ENCODE measurements at regions not wholly inside any gene's neighbourhood (a gene's known extent, or its start where the extent isn't known, plus 50 kb on each side); places are given as distances from the start of the nearest gene placed in this dataset.

DNA sequence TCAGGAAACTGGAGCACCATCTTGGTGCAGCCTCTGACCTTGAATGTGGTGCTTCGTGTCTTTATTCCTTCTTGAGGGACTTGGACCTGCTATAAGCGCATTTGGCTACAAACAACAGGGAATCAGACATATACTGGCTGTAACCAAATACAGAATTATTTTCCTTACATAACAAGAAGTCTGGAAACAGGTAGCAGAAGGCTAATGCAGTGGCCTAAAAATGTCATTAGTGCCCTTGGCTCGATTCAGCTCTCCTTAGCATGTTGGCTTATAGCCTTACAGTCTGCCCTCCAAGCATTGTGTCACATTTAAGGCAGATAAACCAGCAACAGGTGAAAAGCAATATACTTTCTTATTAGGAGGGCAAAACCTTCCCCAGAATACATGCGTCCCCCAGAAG, 655.4 kb downstream of the XIRP2 start:
- no peak overlapping the region for H3K27ac ChIP-seq (ENCODE audit: low read length)
- H3K4me3 ChIP-seq (ENCODE audit: low read length): no peak overlapping the region
- H3K9ac ChIP-seq (ENCODE audit: low read depth, low read length): no peak overlapping the region

DNA sequence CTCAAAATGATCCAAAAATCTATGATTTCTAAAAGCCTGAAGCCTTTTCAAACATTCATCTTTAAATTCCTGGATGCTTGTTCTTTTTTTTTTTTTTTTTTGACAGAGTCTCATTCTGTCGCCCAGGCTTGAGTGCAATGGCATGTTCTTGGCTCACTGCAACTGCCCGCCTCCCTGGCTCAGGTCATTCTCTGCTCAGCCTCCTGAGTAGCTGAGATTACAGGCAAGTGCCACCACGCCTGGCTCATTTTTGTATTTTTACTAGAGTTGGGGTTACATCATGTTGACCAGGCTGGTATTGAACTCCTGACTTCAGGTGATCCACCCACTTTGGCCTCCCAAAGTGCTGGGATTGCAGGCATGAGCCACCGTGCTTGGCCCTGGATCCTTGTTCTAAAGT, 649.5 kb downstream of the XIRP2 start:
- H3K9me3 ChIP-seq (ENCODE audit: insufficient read depth, low read depth, low read length): no peaks in the 10 kb centered on the region
- no peaks in the 10 kb centered on the region for H3K36me3 ChIP-seq (ENCODE audit: insufficient read depth, low read depth, low read length)
- H3K27me3 ChIP-seq (ENCODE audit: insufficient read depth, low read length): no peaks in the 10 kb centered on the region
- no peak overlapping the region for H3K4me3 ChIP-seq (ENCODE audit: low read length)
- H3K9ac ChIP-seq (ENCODE audit: low read depth, low read length): no peak overlapping the region
- H3K27ac ChIP-seq (ENCODE audit: low read length): no peak overlapping the region
- peaks cover 6% of the 10 kb centered on the region; the same call in 1 of the 2 replicates for H3K4me1 ChIP-seq (ENCODE audit: insufficient read depth, low read length)

More for the DNA sequence above, 655.4 kb downstream of the XIRP2 start:
- no peaks in the 10 kb centered on the region for H3K27me3 ChIP-seq (ENCODE audit: insufficient read depth, low read length)
- peaks cover 6% of the 10 kb centered on the region; the same call in 1 of the 2 replicates for H3K4me1 ChIP-seq (ENCODE audit: insufficient read depth, low read length)
- no peaks in the 10 kb centered on the region for H3K9me3 ChIP-seq (ENCODE audit: insufficient read depth, low read depth, low read length)
- H3K36me3 ChIP-seq (ENCODE audit: insufficient read depth, low read depth, low read length): no peaks in the 10 kb centered on the region

DNA sequence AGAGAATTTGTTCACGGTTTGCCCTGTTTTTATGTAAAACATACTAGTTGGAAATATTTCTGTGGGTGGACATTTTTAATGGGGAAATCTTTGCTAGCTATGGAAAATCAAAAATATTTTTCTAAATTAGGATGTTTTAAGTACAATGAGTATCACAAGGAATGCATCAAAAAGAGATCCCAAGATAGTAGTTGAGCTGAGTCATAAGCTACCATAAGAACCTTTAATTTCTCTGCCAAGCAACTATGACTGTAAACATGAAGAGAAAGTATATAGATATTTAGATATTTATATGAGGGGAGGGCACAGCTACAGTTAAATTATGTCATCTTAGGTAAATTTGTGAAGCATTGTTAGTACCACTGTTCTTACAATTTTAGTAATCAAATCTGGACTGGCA, 646.2 kb downstream of the XIRP2 start:
- Histone ChIP-seq H3K27ac (ENCODE audit: low read length) (no peak overlapping the region), H3K9me3 (ENCODE audit: insufficient read depth, low read depth, low read length) (no peaks in the 10 kb centered on the region), H3K4me1 (ENCODE audit: insufficient read depth, low read length) (no peaks in the 10 kb centered on the region; the same call in 1 of the 2 replicates), H3K36me3 (ENCODE audit: insufficient read depth, low read depth, low read length) (no peaks in the 10 kb centered on the region), H3K9ac (ENCODE audit: low read depth, low read length) (no peak overlapping the region), H3K4me3 (ENCODE audit: low read length) (no peak overlapping the region), H3K27me3 (ENCODE audit: insufficient read depth, low read length) (no peaks in the 10 kb centered on the region)

- Histone ChIP-seq H3K36me3 (ENCODE audit: insufficient read depth, low read depth, low read length) (no peaks in the 10 kb centered on the region), H3K27ac (ENCODE audit: low read length) (no peak overlapping the region), H3K9me3 (ENCODE audit: insufficient read depth, low read depth, low read length) (no peaks in the 10 kb centered on the region)
These were observed 636.5 kb downstream of the XIRP2 start for GRCh38 chr2:167524786-167525185.

GRCh38 chr2:167510071-167510759, 621.9 kb downstream of the XIRP2 start:
- Histone ChIP-seq H3K27me3 (ENCODE audit: insufficient read depth, low read length) (no peaks in the 10 kb centered on the region), H3K4me1 (ENCODE audit: insufficient read depth, low read length) (peaks cover 20% of the 10 kb centered on the region), H3K36me3 (ENCODE audit: insufficient read depth, low read depth, low read length) (no peaks in the 10 kb centered on the region), H3K27ac (ENCODE audit: low read length) (no peak overlapping the region), H3K9me3 (ENCODE audit: insufficient read depth, low read depth, low read length) (no peaks in the 10 kb centered on the region), H3K4me3 (ENCODE audit: low read length) (no peak overlapping the region), H3K9ac (ENCODE audit: low read depth, low read length) (peak overlapping the region; percentile 56; the same call in 1 of the 2 replicates)

More at GRCh38 chr2:167524786-167525185, 636.5 kb downstream of the XIRP2 start:
- H3K4me3 ChIP-seq (ENCODE audit: low read length): no peak overlapping the region
- no peaks in the 10 kb centered on the region for H3K27me3 ChIP-seq (ENCODE audit: insufficient read depth, low read length)
- H3K4me1 ChIP-seq (ENCODE audit: insufficient read depth, low read length): no peaks in the 10 kb centered on the region
- H3K9ac ChIP-seq (ENCODE audit: low read depth, low read length): no peak overlapping the region

DNA sequence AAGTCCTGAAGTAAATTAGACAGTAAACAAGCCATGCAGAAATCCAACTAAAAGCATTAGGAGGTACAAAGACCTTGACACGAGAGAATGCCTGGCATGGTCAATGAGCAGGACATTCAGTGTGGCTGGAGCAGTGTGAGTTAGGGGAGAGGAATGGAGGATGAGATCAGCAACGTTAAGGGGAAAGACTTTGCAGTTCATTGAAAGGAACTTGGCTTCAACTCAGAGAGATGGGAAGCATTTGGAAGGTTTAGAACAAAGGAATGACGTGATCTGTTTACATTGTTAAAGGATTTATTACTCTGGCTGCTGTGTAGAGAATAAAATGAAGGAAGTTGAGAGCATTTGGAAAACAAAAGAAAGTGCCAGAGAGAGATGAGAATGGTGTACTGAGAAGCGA, 621.3 kb downstream of the XIRP2 start:
- Histone ChIP-seq H3K9me3 (ENCODE audit: insufficient read depth, low read depth, low read length) (no peaks in the 10 kb centered on the region), H3K27me3 (ENCODE audit: insufficient read depth, low read length) (no peaks in the 10 kb centered on the region), H3K27ac (ENCODE audit: low read length) (peak overlapping the region; percentile 16), H3K4me1 (ENCODE audit: insufficient read depth, low read length) (peaks cover 20% of the 10 kb centered on the region), H3K9ac (ENCODE audit: low read depth, low read length) (peak overlapping the region; percentile 56; the same call in 1 of the 2 replicates), H3K36me3 (ENCODE audit: insufficient read depth, low read depth, low read length) (no peaks in the 10 kb centered on the region), H3K4me3 (ENCODE audit: low read length) (peak overlapping the region; percentile 35)

- 0 out of 2 replicates have a peak overlapping the region, but pooled peaks have one; percentile 56 for H3K9ac ChIP-seq (ENCODE audit: low read depth, low read length)
- H3K4me1 ChIP-seq (ENCODE audit: insufficient read depth, low read length): peaks cover 20% of the 10 kb centered on the region
- no peak overlapping the region for H3K4me3 ChIP-seq (ENCODE audit: low read length)
- H3K9me3 ChIP-seq (ENCODE audit: insufficient read depth, low read depth, low read length): no peaks in the 10 kb centered on the region
- peak overlapping the region; percentile 16 for H3K27ac ChIP-seq (ENCODE audit: low read length)
- no peaks in the 10 kb centered on the region for H3K27me3 ChIP-seq (ENCODE audit: insufficient read depth, low read length)
- H3K36me3 ChIP-seq (ENCODE audit: insufficient read depth, low read depth, low read length): no peaks in the 10 kb centered on the region
These were observed 620.4 kb downstream of the XIRP2 start for GRCh38 chr2:167508709-167509108.

DNA sequence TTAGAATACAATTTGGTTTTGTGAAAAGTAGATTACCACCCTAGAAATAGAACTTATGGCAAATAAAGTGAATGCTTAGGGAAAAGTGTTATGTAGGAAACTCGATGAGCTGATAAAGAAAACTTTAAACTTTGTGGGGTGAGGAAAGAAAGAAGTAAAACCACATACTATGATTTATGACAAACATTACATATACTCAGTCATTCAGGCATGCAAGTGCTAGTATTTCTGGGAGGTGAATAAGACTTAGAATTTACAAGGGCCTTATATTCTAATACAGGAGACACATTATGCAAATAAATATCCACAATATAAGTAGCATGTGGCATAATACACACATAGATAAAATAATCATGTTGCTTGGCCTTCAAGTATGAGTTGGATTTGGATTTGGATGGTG, 618.1 kb downstream of the XIRP2 start:
- H3K4me3 ChIP-seq (ENCODE audit: low read length): no peak overlapping the region
- peaks cover 20% of the 10 kb centered on the region for H3K4me1 ChIP-seq (ENCODE audit: insufficient read depth, low read length)
- no peaks in the 10 kb centered on the region for H3K9me3 ChIP-seq (ENCODE audit: insufficient read depth, low read depth, low read length)
- no peaks in the 10 kb centered on the region for H3K36me3 ChIP-seq (ENCODE audit: insufficient read depth, low read depth, low read length)
- H3K27ac ChIP-seq (ENCODE audit: low read length): no peak overlapping the region
- H3K9ac ChIP-seq (ENCODE audit: low read depth, low read length): no peak overlapping the region
- no peaks in the 10 kb centered on the region for H3K27me3 ChIP-seq (ENCODE audit: insufficient read depth, low read length)

DNA sequence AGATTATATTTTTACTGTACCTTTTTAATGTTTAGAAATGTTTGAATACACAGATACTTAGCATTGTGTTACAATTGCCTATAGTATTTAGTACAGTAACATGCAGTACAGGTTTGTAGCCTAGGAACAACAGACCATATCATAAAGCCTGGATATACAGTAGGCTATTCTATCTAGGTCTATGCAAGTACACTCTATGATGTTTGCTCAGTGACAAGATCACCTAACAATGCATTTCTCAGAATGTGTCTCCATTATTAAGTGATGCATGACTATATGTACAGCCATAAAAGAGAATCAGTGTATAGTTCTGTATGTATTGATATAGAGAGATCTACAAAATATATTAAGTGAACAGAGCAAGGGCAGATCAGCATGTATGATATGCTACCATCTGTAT, 616.4 kb downstream of the XIRP2 start:
- H3K27me3 ChIP-seq (ENCODE audit: insufficient read depth, low read length): no peaks in the 10 kb centered on the region
- H3K4me1 ChIP-seq (ENCODE audit: insufficient read depth, low read length): peaks cover 17% of the 10 kb centered on the region
- no peaks in the 10 kb centered on the region for H3K9me3 ChIP-seq (ENCODE audit: insufficient read depth, low read depth, low read length)
- H3K27ac ChIP-seq (ENCODE audit: low read length): no peak overlapping the region
- no peaks in the 10 kb centered on the region for H3K36me3 ChIP-seq (ENCODE audit: insufficient read depth, low read depth, low read length)
- H3K9ac ChIP-seq (ENCODE audit: low read depth, low read length): no peak overlapping the region
- no peak overlapping the region for H3K4me3 ChIP-seq (ENCODE audit: low read length)

DNA sequence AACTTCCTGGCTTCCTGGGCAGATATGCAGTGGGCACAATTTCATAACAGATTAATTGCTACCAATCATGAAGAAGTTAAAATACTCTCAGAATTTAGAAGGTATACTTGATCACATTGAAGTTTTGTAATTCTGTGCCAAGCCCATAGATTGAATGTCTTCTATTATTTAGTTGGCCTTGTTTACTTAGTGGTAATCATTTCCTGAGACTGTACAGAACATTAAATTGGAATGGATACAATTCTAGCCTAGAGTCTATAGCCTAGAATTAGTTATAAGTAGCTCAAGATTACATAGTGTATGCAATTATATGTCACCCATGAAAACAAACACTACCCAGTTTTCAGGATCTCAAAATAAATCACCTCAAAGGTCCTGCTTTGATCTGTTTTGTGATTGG, 615.8 kb downstream of the XIRP2 start:
- no peaks in the 10 kb centered on the region for H3K27me3 ChIP-seq (ENCODE audit: insufficient read depth, low read length)
- no peak overlapping the region for H3K27ac ChIP-seq (ENCODE audit: low read length)
- no peak overlapping the region for H3K9ac ChIP-seq (ENCODE audit: low read depth, low read length)
- H3K4me3 ChIP-seq (ENCODE audit: low read length): no peak overlapping the region
- peaks cover 18% of the 10 kb centered on the region for H3K4me1 ChIP-seq (ENCODE audit: insufficient read depth, low read length)
- H3K9me3 ChIP-seq (ENCODE audit: insufficient read depth, low read depth, low read length): no peaks in the 10 kb centered on the region
- no peaks in the 10 kb centered on the region for H3K36me3 ChIP-seq (ENCODE audit: insufficient read depth, low read depth, low read length)

DNA sequence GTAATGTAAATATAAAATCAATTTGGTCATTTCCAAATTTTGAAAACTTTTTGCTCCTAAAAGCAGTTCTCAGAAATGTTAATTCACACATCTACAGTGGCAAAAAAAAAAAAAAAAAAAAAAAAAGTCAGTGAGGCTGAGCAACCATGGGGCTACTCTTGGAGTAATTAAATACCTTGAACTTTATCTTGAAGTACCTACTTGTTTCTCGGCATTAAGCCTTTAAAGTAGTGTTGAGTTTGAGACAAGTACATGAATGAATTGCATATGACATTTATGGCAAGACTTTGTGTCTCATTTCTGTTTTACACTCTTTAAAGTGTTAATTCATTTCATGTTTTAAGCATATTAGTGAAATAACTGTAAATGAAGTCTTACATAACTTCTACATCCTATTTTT, 613.3 kb downstream of the XIRP2 start:
- H3K9me3 ChIP-seq (ENCODE audit: insufficient read depth, low read depth, low read length): no peaks in the 10 kb centered on the region
- H3K27me3 ChIP-seq (ENCODE audit: insufficient read depth, low read length): no peaks in the 10 kb centered on the region
- no peak overlapping the region for H3K9ac ChIP-seq (ENCODE audit: low read depth, low read length)
- peaks cover 19% of the 10 kb centered on the region for H3K4me1 ChIP-seq (ENCODE audit: insufficient read depth, low read length)
- no peaks in the 10 kb centered on the region for H3K36me3 ChIP-seq (ENCODE audit: insufficient read depth, low read depth, low read length)
- no peak overlapping the region for H3K4me3 ChIP-seq (ENCODE audit: low read length)
- H3K27ac ChIP-seq (ENCODE audit: low read length): no peak overlapping the region

GRCh38 chr2:167493862-167494261, 605.6 kb downstream of the XIRP2 start:
- H3K27ac ChIP-seq (ENCODE audit: low read length): no peak overlapping the region
- H3K9me3 ChIP-seq (ENCODE audit: insufficient read depth, low read depth, low read length): no peaks in the 10 kb centered on the region
- H3K9ac ChIP-seq (ENCODE audit: low read depth, low read length): no peak overlapping the region

More at GRCh38 chr2:167493862-167494261, 605.6 kb downstream of the XIRP2 start:
- Histone ChIP-seq H3K4me1 (ENCODE audit: insufficient read depth, low read length) (peaks cover 10% of the 10 kb centered on the region; the same call in 1 of the 2 replicates), H3K27me3 (ENCODE audit: insufficient read depth, low read length) (no peaks in the 10 kb centered on the region), H3K36me3 (ENCODE audit: insufficient read depth, low read depth, low read length) (peaks cover 9% of the 10 kb centered on the region), H3K4me3 (ENCODE audit: low read length) (no peak overlapping the region)
